ENCODE measurements at regions not wholly inside any gene's neighbourhood (a gene's known extent, or its start where the extent isn't known, plus 50 kb on each side); places are given as distances from the start of the nearest gene placed in this dataset.

GRCh38 chr6:137746264-137746663, 120.8 kb upstream of the TNFAIP3 start:
- intact Hi-C loops (cut with DNase I), result no loop called here
- DNase-seq, result no peak

GRCh38 chr6:137749696-137750211, 117.3 kb upstream of the TNFAIP3 start:
- no peak for DNase-seq
- intact Hi-C loops (cut with DNase I), result no loop called here

GRCh38 chr6:137750297-137750696, 116.8 kb upstream of the TNFAIP3 start:
- no peak for DNase-seq
- intact Hi-C loops (cut with DNase I), result no loop called here

DNA sequence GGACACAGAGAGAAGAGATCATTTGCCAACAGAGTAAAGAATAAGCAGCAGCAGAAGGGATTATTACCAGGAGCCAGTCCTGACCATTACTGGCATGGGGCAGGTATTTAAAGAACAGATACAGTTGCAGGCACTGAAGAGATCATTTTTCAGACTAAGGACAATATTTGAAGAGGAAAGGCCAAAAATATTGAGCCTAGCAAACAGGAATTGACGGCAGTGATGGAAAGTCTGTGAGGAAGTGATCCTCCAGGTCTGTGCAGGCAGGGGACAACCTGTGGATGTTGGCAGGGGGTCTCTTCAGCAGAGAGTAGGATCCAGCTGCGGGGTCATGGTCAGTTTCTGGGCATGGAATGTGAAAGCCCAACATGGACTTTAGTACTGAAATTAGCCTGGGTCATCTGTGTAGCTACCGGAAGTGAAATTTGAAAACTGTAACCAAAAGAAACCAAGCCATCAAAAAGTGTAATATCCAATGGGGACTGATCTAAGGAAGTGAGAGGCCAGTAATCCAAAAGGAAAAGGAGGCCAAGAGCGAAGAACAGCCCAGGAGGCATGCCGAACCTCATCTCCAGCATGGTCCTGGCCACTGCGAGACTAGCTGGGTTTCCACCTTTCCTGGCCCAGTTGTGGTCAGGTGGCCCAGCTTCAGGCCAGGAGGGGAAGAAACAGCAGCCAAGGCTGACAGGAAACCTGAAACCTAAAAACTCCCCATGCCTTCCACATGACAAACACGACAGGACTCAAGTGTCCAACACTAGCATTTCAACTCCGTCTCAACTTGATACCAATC, 115.1 kb upstream of the TNFAIP3 start:
- intact Hi-C loops (cut with DNase I), result no loop called here
- DNase-seq, result no peak

DNA sequence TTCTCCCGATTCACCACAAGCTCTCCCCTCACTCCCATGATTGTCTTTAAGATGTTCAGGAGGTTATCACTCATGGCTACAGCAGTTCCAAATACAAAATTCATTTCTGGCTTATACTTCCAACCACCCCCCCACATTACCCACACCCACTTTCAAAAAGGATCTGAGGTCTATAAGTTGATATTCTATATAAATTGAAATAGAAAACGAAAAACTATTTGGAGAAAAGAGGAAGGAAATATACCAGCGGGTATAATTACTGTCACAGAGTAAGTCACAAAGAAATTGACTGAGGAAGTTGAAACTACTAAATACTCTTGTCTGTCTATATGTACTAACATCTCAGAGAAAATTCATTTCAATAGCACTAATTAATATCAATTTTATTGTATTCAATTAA, 112.7 kb upstream of the TNFAIP3 start:
- intact Hi-C loops (cut with DNase I), result no loop called here

DNA sequence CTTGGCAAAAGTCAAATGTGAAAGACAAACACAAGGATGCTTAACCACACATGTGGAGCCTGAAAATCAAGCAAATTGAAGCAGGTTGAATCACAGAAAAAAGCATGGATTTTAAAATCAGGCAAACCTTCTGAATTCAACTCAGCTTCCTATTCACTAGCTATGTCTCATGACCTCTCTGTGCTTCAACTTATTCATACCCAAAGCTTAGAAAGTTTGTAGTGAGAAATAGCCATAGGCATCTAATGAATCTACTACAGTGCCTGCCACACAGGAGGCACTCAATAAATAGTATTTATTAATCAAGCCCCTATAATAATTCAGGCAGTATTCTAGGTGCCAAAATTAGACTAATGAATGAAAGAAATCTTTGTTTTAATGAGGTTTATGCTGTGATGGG, 112.2 kb upstream of the TNFAIP3 start:
- DNase-seq, result no peak
- intact Hi-C loops (cut with DNase I), result no loop called here

More for the DNA sequence above, 112.7 kb upstream of the TNFAIP3 start:
- no peak for DNase-seq

DNA sequence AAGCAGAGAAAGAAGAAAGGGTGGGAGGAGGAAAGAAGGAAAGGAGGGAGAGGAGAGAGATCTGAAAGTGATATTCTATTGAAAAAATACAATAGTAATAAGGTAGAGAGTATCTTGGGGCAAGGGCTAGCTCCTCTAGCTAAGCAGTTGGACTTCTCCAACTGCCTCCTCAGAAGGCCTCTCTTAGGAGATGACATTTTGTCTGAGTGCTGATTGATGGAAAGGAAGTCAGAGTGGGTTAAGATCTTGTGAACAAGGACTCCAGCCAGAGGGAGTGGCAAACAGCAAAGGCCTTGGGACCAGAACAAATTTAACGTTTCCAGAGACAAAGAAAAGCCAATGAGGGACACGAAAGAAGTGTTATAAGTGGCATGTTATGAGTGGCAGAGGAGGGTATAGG, 111.8 kb upstream of the TNFAIP3 start:
- intact Hi-C loops (cut with DNase I), result no loop called here

GRCh38 chr6:137756788-137757187, 110.3 kb upstream of the TNFAIP3 start:
- intact Hi-C loops (cut with DNase I), result no loop called here

More for the DNA sequence above, 111.8 kb upstream of the TNFAIP3 start:
- no peak for DNase-seq

GRCh38 chr6:137758661-137759060, 108.4 kb upstream of the TNFAIP3 start:
- intact Hi-C loops (cut with DNase I), result no loop called here

More at GRCh38 chr6:137756788-137757187, 110.3 kb upstream of the TNFAIP3 start:
- no peak for DNase-seq

DNA sequence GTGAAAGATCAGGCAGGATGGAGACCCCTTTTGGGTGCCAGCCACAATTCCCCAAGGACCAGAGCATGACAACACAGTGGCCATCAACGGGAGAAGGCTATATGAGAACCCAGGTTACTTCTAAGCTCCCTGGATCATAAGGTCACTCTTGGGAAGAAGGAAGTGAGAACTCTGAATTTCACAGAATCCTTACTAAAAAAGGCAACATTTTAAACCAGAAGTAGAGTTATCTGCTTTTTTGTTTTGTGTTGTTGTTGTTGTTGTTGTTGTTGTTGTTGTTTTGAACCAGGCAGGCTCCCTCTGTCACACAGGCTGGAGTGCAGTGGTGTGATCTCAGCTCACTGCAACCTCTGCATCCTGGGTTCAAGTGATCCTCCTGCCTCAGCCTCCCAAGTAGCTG, 107.4 kb upstream of the TNFAIP3 start:
- intact Hi-C loops (cut with DNase I), result no loop called here

More at GRCh38 chr6:137758661-137759060, 108.4 kb upstream of the TNFAIP3 start:
- DNase-seq, result no peak

GRCh38 chr6:137761072-137761471, 106.0 kb upstream of the TNFAIP3 start:
- no peak for DNase-seq
- intact Hi-C loops (cut with DNase I), result no loop called here

More for the DNA sequence above, 107.4 kb upstream of the TNFAIP3 start:
- no peak for DNase-seq

DNA sequence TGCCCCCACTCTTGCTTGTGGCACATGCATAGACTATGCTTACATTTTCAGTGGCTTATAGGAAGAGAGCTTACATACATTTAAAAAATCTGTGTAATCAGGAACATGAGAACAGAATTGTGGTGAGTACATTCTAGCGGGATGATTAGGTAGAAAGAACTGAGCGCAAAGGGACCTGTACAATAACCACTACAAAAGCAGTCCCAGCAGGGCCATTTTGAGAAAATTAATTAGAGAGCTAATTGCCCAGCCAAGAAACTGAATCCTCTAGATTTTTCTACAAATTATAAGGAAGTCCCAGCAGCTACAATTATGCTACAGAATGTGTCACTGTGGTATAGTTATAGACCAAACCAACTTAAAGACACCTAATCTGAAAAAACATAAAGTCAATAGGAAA, 105.6 kb upstream of the TNFAIP3 start:
- intact Hi-C loops (cut with DNase I), result no loop called here
- no peak for DNase-seq

- DNase-seq, result no peak
- intact Hi-C loops (cut with DNase I), result no loop called here
These were observed 104.6 kb upstream of the TNFAIP3 start for GRCh38 chr6:137762168-137763090.

DNA sequence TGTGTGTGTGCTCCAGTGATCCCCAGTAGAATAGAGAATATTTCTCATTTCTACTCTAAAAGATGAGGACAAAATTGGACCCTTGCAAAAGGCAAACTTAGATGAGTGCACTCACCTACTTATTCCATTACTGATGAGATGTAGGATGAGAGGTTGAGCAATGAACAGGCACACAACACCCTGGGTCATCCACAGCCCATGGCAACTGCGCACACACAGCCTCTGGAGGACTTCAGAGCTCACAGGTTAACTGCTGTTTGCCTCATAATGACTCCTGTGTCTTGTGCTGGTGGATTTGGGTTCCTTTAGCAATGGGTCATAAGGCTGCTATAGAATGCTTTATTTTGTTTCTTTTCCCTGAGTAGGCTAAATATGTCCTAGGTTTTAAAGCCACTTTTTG, 103.6 kb upstream of the TNFAIP3 start:
- no peak for DNase-seq
- intact Hi-C loops (cut with DNase I), result no loop called here

GRCh38 chr6:137763886-137764285, 103.2 kb upstream of the TNFAIP3 start:
- intact Hi-C loops (cut with DNase I), result no loop called here

GRCh38 chr6:137764464-137764863, 102.6 kb upstream of the TNFAIP3 start:
- DNase-seq, result no peak
- intact Hi-C loops (cut with DNase I), result no loop called here

More at GRCh38 chr6:137763886-137764285, 103.2 kb upstream of the TNFAIP3 start:
- DNase-seq, result no peak

DNA sequence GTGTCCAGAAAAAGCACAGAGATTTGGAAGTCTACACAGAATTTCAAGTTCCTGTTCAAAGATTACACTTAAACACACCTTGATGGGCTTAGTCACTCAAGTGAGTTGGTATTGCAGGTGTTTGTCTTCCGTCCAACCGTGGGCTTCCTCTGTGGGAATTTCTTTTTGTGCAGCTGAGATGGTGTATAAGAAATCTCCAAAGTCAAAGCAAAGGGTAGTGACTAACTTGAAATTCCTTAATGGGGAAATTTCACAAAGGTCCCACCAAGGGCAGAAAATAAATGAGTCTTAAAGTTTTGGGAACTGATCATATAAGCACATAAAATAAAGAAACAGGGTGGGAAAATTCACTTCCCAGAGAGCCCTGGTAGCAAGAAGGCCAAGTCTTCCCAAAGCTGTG, 102.0 kb upstream of the TNFAIP3 start:
- intact Hi-C loops (cut with DNase I), result no loop called here
- no peak for DNase-seq

GRCh38 chr6:137766596-137767370, 100.3 kb upstream of the TNFAIP3 start:
- intact Hi-C loops (cut with DNase I), result no loop called here
- no peak for DNase-seq

DNA sequence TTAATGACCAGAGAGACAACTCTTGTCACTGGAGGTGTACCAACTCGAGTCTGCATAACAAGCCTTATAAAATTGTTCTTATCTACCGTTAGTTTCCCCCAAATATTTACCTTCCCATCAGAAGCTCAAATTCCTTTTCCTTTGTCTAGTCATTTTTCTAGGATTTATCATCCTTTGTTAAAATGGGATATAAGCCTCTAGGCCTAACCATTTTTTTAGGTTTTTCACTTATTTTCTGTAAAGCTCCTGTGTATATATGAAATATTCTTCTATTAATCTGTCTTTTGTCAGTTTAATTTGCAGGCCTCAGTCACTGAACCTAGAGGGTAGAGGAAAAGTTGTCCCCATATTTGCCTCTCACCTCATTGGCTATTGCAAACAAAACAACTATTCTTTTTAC, 99.6 kb upstream of the TNFAIP3 start:
- no peak for DNase-seq
- intact Hi-C loops (cut with DNase I), result no loop called here

DNA sequence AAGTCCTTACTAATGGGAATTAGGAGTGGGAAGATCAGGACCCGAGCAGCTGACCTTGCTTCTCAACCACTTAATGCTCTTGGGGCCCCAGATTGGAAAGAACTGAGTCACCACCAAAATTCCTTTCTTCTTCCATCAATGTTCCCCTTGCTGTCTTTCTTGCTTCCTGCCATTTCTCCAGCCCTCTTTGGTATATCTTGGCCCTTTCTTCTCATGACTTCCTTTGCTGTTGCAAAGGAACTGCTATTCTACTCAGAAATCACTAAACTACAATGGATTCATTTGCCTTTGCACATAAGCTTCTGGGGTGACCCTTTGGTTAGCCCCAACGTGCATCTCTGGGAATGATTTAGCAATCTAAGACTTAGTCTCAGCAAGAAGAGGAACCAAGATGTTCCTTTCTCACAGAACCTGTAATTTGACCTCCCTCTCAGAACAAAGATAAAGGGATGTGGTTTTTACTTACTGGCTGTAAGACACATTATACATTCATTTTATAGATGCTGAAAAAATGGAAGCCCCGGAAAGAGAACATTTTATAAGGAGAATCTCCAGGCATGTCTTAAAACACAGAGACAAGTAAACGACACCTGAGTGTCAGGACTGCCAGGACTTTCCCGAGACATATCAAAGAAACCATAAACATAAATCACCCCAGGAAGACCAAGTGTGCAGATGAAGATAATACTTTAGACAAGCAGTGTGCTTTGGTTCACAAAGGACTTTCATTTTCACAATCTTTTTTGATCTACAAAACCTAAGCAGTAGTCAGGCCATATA, 99.0 kb upstream of the TNFAIP3 start:
- no peak for DNase-seq
- intact Hi-C loops (cut with DNase I), result no loop called here

All from posterior cingulate gyrus (tissue), 11 donors.